ENCODE measurements at regions not wholly inside any gene's neighbourhood (a gene's known extent, or its start where the extent isn't known, plus 50 kb on each side); places are given as distances from the start of the nearest gene placed in this dataset.

GRCh38 chr12:113643177-113643974 is 171.7 kb upstream of the LHX5 start:
- no peak for DNase-seq (ENCODE audit: low read depth in 1 of 2, low spot score in 1 of 2)
- H3K4me2 ChIP-seq: no peak overlapping the region
- ChIA-PET POLR2A (no interaction called here), CTCF (no interaction called here)
- no peaks in the 10 kb centered on the region for H3K9me3 ChIP-seq
- no peak overlapping the region for H3K4me3 ChIP-seq
- no peak for TF ChIP-seq HEYL (CRISPR knock-in tag; IDR thresholded peaks at IDR 0.05)
- no peak for TF ChIP-seq RARB (CRISPR knock-in tag; IDR thresholded peaks at IDR 0.05)
- TF ChIP-seq POLR2A (IDR thresholded peaks at IDR 0.05; ENCODE audit: low read length): no peak
- no peak for TF ChIP-seq HOXA7 (CRISPR knock-in tag; IDR thresholded peaks at IDR 0.05)
- no peak for TF ChIP-seq NPAS2 (CRISPR knock-in tag; IDR thresholded peaks at IDR 0.05; ENCODE audit: borderline replicate concordance)
- no peak for TF ChIP-seq HES2 (IDR thresholded peaks at IDR 0.05)
- TF ChIP-seq RAD21 (conservative IDR thresholded peaks at IDR 0.05 in 1 of 2, IDR thresholded peaks at IDR 0.05 in 1 of 2): no peak
- TF ChIP-seq POLR2AphosphoS2 (conservative IDR thresholded peaks at IDR 0.05; ENCODE audit: low read length): no peak
- TF ChIP-seq HDAC2 (IDR thresholded peaks at IDR 0.05): no peak
- FAIRE-seq: no peak
- H3K4me1 ChIP-seq: no peaks in the 10 kb centered on the region
- no peak overlapping the region for H3K27ac ChIP-seq
- WGBS (ENCODE audit: missing lambda C conversion rate): 13% methylated on average over 8 of the region's 8 CpGs
- no peak for ATAC-seq

DNA sequence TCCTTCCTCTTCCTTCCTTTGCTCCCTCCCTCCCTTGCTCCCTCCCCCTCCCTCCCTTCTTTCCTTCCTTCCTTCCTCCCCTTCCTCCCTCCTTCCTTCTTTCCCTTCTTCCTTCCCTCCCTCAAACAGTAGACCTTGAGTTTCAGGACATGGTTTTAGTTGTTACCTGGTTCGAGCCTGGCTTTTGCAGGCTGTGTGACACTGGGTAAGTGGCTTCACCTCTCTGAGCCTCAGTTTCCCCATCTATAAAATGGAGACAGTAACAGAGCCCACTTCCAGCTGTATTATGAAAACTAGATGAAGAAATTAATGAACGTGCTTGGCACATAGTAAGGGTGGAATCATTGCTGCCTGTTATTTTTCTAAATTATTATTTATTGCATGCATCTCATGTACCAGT is 171.0 kb upstream of the LHX5 start:
- DNase-seq (ENCODE audit: low read depth in 1 of 2, low spot score in 1 of 2) (no peak), ATAC-seq (no peak), FAIRE-seq (no peak)
- no peak overlapping the region for H3K4me3 ChIP-seq
- 5% methylated on average over 2 of the region's 2 CpGs for WGBS (ENCODE audit: missing lambda C conversion rate)
- CTCF ChIA-PET: no interaction called here
- POLR2A ChIA-PET: interaction anchor here (0.7 kb wide), 1 partner anchor 124 kb away, joined by 4 read pairs; no protein-coding TSS in a partner anchor
- H3K4me1 ChIP-seq: no peaks in the 10 kb centered on the region
- no peak overlapping the region for H3K27ac ChIP-seq
- H3K9me3 ChIP-seq: no peaks in the 10 kb centered on the region
- no peak overlapping the region for H3K4me2 ChIP-seq
- TF ChIP-seq PBX3 (IDR thresholded peaks at IDR 0.05) (no peak), HEYL (CRISPR knock-in tag; IDR thresholded peaks at IDR 0.05) (no peak), MAZ (IDR thresholded peaks at IDR 0.05; ENCODE audit: borderline replicate concordance, low read depth, low read length) (no peak), POLR2AphosphoS2 (conservative IDR thresholded peaks at IDR 0.05; ENCODE audit: low read length) (no peak), EHF (CRISPR knock-in tag; IDR thresholded peaks at IDR 0.05) (no peak), MAFK (IDR thresholded peaks at IDR 0.05; ENCODE audit: partially characterized antibody) (no peak), CBX8 (IDR thresholded peaks at IDR 0.05) (no peak), CEBPB (IDR thresholded peaks at IDR 0.05) (no peak), NPAS2 (CRISPR knock-in tag; IDR thresholded peaks at IDR 0.05; ENCODE audit: borderline replicate concordance) (no peak), PHF8 (IDR thresholded peaks at IDR 0.05; ENCODE audit: borderline replicate concordance, low read depth) (no peak), ZNF302 (CRISPR knock-in tag; IDR thresholded peaks at IDR 0.05) (no peak), HDAC2 (IDR thresholded peaks at IDR 0.05) (no peak), SREBF2 (IDR thresholded peaks at IDR 0.05) (no peak)
- TF ChIP-seq, protein P1, sequence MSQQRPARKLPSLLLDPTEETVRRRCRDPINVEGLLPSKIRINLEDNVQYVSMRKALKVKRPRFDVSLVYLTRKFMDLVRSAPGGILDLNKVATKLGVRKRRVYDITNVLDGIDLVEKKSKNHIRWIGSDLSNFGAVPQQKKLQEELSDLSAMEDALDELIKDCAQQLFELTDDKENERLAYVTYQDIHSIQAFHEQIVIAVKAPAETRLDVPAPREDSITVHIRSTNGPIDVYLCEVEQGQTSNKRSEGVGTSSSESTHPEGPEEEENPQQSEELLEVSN (IDR thresholded peaks at IDR 0.05; ENCODE audit: borderline replicate concordance, low read depth): no peak

GRCh38 chr12:113642216-113642615 is 170.5 kb upstream of the LHX5 start:
- FAIRE-seq: no peak
- TF ChIP-seq CBX8 (IDR thresholded peaks at IDR 0.05) (no peak), ZFP36 (IDR thresholded peaks at IDR 0.05; ENCODE audit: borderline replicate concordance, partially characterized antibody) (no peak), ESRRA (IDR thresholded peaks at IDR 0.05; ENCODE audit: borderline replicate concordance, low read length) (no peak), RARB (CRISPR knock-in tag; IDR thresholded peaks at IDR 0.05) (no peak), TFCP2L1 (CRISPR knock-in tag; IDR thresholded peaks at IDR 0.05) (no peak)

More at GRCh38 chr12:113642216-113642615, 170.5 kb upstream of the LHX5 start:
- H3K9me3 ChIP-seq: no peaks in the 10 kb centered on the region
- 31% methylated on average over 2 of the region's 3 CpGs for WGBS (ENCODE audit: missing lambda C conversion rate)
- no peak overlapping the region for H3K4me3 ChIP-seq
- POLR2A ChIA-PET: interaction anchor here (0.7 kb wide), 1 partner anchor 125 kb away, joined by 4 read pairs; no protein-coding TSS in a partner anchor
- no peak for ATAC-seq
- no peak overlapping the region for H3K27ac ChIP-seq
- H3K4me2 ChIP-seq: no peak overlapping the region
- DNase-seq (ENCODE audit: low read depth in 1 of 2, low spot score in 1 of 2): no peak
- CTCF ChIA-PET: no interaction called here
- no peaks in the 10 kb centered on the region for H3K4me1 ChIP-seq
